C4-2B (cell line): ENCODE measurements at regions not wholly inside any gene's neighbourhood (a gene's known extent, or its start where the extent isn't known, plus 50 kb on each side); places are given as distances from the start of the nearest gene placed in this dataset.

Experiments
- ZFX ChIP-seq: fragments of 450-650 bp; IDR thresholded peaks from 2 replicates; pipeline ENCODE4 v1.6.1; 2017
- TF ChIP-seq, protein P1 (sequence below): fragments of 450-650 bp; conservative IDR thresholded peaks from 2 replicates; pipeline ENCODE4 v1.5.1; 2017; ENCODE audit warnings: mild to moderate bottlenecking

- TF ChIP-seq, protein P1, sequence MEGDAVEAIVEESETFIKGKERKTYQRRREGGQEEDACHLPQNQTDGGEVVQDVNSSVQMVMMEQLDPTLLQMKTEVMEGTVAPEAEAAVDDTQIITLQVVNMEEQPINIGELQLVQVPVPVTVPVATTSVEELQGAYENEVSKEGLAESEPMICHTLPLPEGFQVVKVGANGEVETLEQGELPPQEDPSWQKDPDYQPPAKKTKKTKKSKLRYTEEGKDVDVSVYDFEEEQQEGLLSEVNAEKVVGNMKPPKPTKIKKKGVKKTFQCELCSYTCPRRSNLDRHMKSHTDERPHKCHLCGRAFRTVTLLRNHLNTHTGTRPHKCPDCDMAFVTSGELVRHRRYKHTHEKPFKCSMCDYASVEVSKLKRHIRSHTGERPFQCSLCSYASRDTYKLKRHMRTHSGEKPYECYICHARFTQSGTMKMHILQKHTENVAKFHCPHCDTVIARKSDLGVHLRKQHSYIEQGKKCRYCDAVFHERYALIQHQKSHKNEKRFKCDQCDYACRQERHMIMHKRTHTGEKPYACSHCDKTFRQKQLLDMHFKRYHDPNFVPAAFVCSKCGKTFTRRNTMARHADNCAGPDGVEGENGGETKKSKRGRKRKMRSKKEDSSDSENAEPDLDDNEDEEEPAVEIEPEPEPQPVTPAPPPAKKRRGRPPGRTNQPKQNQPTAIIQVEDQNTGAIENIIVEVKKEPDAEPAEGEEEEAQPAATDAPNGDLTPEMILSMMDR = peak; percentile 98
- TF ChIP-seq ZFX = no peak
These were observed 64.6 kb downstream of the THNSL1 start for GRCh38 chr10:25080880-25081581.
